Stimulated activated naive CD8-positive, alpha-beta T cell treated with anti-CD3 and anti-CD28 coated beads, Interleukin-15, Interleukin-2, amounts not matched to agents 100 U/mL and 50 U/mL, for 24 hours (primary cell): ENCODE measurements at regions not wholly inside any gene's neighbourhood (a gene's known extent, or its start where the extent isn't known, plus 50 kb on each side); places are given as distances from the start of the nearest gene placed in this dataset.
A peak's percentile ranks its signal among the peaks of the same experiment; 100 is the strongest.

Source experiments
- ATAC-seq: fragments of 150-1000 bp; cut with Tn5 transposase; one replicate; pipeline ENCODE4 v1.10.0; 2021
- DNase-seq: peaks from one replicate; pipeline ENCODE4 v3.0.0; 2021

DNA sequence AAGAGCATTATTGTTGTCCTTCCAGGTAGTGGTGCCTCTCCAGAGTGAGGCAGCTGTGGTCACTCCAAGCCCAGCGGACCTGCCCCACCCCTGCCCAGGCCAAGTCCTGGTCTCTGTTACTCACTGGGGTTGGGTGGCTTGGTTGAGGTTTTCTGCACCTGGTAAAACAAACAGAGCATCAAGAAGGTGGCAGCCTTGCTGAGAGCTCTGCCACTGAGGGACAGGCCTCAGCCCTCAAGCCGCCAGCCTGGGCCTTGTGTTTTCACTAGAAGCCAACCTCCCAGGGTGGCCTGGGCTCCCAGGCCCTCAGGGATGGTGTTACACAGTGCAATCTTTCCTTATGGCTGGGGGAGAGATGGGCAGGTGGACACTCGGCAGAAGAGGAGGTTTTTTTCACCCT, 182.7 kb downstream of the BCOR start:
- ATAC-seq (no peak), DNase-seq (no peak)

DNA sequence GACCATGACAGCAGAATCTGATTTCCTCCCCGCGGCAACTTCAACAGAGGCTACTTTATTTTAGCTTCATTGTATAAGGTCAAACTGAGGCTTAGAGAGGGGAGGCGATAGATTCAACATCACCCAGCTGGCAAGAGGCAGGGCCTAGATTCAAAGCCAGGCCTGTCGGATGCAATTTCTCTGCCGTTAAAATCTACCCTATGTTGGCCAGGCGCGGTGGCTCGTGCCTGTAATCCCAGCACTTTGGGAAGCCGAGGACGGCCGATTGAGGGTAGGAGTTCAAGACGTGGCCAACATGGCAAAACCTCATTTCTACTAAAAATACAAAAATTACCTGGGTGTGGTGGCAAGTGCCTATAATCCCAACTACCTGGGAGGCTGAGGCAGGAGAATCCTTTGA, 182.2 kb downstream of the BCOR start:
- no peak for DNase-seq
- no peak for ATAC-seq

DNA sequence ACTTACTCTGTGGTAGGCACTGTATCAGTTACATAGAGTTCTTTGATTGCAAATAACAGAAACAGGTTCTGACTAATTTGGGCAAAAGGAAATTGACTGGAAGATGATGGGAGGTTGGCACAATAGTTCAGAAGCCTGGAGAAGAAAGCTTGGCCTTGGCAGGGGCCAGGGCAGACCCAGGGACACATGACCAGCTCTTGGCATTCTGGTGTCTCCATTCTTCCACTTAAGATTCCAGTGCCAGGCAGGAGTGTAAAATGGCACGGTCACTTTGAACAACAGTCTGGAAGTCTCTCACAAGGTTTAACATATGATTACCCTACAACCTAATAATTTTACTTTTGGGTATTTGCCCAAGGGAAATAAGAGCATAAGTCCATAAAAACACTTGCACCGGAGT, 175.9 kb downstream of the BCOR start:
- ATAC-seq, result no peak
- DNase-seq, result no peak

DNA sequence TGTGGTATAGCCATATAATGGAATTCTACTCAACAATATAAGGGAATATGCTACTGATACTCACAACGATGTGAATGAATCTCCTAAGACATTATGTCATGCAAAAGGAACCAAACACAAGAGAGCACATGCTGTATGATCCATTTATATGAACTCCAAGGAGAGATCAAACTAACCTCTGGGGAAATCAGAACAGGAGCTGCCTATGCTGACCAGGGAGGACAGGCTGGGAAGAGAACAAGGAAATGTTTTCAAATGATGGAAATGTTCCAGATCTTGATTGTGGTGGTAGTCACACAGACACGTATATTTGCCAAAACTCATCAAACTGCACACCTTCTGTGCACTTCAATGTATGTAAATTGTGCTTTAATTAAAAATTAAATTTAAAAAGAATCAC, 175.3 kb downstream of the BCOR start:
- no peak for DNase-seq
- no peak for ATAC-seq

DNA sequence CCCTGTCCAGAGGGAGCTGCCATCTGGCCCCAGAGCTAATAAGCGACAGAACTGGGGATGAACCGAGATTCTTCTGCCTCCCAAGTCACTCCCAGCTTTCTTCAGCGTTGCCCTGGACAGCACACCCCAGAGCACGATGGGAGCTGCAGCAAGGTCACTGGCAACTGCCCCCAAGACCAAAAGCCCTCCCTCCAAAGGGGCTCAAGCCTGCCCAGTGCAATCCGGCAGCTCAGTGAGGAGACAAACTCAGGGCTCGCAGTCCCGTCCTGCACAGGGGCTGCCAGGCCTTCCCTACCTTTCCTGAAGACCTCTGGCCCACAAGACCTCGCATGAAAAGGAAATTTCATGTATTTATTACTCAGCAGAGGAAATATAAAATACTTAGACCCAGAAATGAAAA, 174.8 kb downstream of the BCOR start:
- DNase-seq, result no peak
- no peak for ATAC-seq

DNA sequence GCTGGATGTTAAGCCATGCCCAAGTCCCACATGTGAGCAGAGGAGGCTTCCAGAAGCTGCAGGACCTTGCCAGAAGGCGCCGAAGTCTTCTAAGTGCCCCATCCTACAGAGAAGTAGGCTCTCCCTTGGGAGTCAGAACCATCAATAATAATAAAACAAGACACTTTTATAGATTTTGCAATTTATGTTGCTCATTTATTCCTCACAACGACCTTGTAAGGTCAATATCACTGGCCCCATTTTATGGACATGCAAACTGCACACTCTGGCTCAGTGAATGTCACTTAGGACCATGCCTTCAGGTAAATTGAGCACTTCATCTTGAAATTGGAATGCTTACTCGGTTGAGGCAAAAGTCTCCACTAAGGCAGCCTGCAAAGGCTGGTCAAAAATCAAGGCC, 170.4 kb downstream of the BCOR start:
- no peak for ATAC-seq
- DNase-seq, result no peak

DNA sequence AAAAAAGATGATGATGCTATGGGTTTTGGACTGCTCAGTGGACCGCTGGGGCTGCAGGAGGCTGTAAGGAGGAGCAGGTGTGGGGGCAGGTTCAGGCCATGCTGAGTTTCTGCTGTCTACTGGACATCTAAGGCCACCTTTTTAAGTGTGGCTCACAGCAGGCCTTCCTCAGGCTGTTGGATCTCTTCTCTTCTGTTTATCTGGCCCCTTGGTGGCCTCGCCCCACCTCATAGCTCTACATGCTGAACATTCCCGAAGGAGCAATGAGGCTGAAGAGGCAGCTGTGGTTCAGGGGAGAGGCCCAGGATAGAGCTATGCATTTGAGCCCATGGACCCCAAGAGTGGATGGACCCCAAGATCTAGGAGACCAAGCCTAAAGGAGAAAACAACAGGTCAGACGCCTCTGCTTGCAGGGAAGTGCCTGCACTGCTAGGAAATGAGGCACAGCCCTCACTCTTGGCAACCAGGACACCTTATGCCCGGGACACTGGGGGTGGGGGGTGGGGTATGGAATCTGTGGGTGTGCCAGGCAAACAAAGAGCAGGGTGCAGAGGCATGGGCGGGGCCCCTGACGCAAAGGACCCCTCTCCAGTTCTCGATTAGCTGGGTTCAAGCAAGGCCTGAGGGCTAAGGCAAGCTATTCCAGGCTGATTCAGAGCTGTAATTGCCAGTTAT, 168.9 kb downstream of the BCOR start:
- no peak for DNase-seq

DNA sequence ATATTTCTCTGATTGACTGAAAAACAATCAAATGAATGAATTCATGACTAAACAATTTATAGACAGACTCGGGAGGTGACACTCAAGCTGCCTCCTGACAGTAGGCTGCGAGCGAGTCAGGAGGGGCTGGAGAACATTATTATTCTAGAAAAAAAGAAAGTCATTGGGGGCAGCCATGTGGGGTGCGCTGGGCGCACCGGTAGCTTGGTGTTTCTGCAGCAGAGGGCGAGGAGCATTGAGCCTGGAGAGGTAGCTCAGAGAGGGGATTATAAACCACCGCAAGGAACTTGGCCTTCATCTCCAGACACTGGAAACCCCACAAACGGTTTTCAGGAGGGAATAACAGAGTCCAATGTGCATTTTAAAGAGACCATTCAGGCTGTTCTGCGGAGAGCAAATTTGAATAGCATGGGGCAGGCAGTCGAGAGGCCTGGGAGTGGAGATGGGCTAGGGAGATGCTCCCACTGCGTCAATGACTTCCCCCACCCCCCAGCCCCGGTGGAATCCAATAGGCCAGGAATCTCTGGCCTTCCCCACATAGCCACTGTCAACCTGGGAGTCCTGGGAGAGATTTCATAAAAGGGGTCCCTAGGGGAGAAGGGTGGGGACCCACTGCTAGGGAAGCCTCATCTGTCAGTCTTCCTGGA, 168.3 kb downstream of the BCOR start:
- ATAC-seq (no peak), DNase-seq (no peak)

More for the DNA sequence above, 168.9 kb downstream of the BCOR start:
- ATAC-seq, result no peak

DNA sequence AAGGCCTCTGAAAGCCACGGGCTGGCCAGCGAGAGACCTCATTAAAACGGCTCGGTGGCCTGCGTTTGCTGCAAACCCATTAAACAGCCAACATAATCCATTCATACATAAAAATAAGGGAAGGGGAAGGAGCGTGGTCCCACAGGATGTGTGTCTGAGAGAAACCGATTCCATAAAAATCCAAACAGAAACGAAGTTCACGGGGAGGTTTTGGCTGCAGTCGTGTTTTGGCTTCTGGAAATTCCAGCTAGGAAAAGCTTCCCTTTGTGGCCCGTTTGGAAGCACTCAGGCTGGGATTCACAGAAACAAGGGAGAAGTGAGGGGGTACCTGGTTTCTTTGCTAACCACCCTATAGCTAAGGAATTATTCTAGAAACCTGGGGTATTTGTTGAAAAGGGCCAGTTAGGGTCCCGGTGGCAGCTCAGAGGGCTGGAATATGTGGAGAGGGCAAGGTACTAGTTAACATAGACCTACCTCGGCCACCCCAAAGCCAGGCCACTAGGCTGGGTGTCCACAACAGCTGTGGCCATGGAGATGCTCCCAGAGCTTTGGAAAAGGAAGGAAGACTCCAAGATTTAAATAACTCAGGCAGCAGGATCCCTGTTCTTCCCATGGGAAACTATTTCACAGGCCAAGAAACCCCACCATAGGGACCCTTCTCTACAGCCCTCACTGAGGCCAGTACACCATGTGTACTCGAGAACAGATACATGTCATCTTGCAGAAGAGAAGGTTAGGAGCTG, 166.8 kb downstream of the BCOR start:
- DNase-seq, result no peak
- ATAC-seq, result no peak

DNA sequence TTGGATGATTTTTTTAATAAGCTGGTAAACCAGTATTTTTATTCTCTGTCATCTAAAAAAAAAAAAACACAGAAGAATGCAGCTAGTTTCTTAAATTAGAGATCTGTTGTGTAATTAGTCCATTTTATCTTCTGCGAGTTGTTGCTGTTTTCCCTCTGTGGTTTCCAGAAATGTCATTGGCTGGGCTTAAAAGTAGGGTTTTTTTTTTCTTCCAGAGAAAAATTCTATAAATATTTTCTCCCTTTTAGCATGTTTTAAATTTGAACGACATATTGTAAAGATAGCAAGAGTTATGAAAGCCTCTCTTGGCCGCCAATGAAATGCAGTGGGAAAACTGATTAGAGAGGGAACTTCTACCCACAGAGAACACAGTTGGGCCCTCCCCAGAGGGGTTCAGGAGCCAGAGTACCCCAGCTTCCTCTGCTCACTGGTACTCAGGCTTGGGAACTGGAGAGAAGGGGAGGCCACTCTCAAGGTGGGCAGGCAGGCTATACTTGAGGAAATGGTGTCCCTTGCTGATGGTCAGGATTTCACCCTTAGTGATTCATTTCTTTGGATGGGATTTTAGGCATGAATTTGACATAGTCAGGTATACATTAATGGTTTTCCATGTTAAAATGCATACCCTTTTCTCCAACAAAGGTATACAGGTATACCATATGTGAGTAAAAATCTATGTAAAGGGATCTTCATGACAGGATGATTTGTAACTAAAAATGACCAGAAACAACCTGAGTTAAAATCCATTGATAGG, 166.1 kb downstream of the BCOR start:
- DNase-seq, result no peak

DNA sequence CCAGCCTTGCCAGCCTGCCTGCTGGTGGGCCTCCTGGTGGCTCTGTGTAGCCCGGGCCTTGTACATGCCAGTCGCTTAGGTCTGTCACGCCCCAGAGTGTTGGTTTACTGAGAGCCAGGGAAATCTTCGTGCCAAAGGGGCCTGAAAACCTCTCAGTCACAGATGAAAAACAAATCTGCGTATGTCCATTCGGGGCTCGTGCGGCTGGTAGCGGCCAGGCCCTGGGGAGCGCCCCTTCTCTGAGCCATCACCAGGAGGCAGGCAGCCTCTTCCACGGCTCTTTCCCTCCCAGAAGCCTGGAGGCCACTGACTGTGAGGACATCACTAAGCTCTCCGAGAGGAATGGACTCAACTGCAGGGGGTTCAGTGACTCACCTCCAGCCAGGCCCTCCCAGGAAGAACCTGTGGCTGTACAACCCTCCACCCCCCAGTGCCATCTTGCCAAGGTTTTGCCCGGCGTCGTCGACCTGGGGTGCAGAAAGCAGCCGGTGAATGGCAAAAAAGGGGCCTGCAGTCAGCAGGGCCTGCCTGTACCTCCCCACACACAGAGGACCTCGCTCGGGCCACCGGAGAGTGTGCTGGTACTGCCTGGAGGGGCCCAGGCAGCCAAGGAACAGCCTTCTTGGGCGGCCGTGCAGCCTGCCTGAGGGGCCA, 162.2 kb downstream of the BCOR start:
- no peak for ATAC-seq

More for the DNA sequence above, 166.1 kb downstream of the BCOR start:
- ATAC-seq, result no peak

DNA sequence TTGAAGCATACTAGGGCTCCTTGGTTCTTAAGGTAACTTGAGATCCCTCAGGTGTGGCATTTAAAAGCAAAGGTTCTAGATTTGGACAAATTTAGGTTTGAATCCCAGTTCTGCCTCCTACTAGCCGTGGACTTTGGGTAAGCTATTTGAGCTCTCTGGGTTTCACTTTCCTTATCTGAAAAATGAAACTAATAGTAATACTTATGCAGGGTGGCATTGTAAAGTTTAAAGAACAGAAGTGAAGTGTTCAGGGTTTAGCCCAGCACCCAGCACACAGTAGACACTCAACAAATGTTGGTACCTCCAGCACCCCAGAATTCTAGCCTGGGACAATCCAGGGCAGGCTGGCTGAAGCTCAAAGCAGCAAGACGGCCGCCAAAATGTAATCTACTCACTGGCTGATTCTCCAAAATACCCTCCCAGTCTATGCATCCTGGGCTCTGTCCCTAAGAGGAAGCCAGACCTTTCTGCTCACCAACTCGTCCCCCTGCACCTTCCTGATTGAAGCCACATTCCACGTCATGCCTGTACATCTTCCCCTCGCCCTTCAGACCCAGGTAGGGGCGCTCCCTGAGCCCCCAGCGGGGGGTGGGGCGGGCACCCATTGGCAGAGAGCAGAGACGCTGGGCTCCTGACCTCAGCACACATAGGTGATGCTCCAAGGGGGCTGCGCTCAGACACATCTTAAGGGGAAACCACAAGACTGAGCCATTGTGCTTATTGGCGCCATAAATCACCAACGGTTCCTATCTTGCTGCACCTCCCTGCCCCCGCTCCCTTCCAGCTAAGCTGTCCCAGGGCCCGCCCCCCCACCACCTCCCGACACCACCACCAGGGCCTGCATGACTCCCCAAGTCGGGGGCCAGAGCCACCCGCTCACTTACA, 160.6 kb downstream of the BCOR start:
- ATAC-seq (peak; percentile 65), DNase-seq (peak; percentile 21)

More for the DNA sequence above, 162.2 kb downstream of the BCOR start:
- no peak for DNase-seq

DNA sequence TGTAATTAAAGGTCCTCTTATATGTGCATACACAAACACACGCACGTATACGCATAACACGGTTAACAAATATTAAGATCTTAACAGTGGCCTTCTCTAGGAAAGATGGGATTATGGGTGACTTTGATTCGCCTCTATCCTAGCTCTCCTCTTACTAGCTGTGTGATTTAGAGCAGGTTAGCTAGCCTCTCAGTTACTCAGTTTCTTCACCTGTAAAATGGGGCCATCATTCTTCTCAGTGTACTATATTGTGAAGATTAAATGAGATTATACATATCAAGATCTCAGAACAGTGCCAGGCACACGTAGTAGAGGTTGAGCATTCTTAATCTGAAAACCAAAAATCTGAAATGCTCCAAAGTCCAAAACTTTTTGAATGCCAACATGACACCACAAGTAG, 159.3 kb downstream of the BCOR start:
- ATAC-seq (no peak), DNase-seq (no peak)

DNA sequence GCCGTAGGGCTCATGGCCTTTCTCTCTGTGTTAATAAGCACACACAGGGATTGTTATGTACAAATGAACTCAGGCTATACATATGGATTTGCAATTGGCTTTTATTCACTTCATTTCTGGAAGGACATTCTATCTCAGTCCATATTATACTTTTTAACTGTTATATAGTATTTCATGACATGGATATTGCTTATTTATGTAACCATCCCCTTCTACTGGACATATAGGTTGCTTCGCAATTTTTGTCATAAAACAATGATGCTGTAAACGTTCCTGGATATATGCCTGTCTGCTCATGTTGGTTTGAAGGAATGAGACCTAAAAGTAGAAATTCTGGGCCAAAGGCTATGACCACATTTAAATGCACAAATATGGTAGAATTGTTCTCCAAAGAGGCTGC, 158.1 kb downstream of the BCOR start:
- no peak for DNase-seq
- ATAC-seq, result no peak

DNA sequence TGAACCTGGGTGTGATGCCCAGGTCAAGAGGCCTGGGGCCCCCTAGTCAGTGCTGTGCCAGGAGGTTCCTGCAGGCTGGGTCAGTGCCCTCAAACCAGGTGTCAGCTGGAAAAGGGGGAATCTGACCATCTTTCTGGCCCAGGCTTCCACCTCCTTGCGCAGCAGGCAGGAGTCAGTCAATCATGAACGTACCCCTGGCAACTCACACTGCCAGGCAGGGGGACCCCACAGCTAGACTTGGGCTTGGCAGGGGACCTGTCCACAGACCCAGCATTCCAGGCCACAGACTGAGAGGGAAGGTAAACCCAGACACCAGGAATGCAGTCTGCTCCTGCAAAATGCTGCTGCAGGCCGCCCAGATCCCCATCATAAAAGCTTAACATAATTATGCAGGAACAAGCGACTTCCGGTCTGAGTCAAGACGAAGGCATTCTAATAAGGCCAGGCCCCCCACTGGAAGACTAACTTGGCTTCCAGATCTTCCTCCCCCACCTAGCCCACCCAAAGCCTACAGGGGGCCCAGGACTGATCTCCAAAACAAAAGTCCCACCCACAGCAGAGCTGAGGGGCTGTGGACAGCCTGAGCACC, 156.3 kb downstream of the BCOR start:
- no peak for DNase-seq

DNA sequence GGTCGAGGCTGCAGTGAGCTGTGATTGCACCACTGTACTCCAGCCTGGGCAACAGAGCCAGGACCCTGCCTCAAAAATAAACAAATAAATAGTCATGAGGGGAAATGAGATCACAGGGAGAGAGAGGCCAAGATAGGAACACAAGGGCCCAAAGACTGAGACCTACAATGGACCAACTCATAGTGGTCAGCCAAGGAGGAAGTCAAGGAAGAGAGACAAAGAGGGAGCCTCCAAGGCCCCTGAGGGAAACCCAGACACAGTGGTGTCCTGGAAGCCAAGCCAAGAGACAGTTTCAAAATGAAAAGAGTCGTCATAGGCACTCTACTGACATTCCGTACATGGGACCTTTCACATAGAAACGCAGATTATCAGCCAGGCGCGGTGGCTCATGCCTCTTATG, 153.3 kb downstream of the BCOR start:
- DNase-seq (no peak), ATAC-seq (no peak)

More for the DNA sequence above, 156.3 kb downstream of the BCOR start:
- ATAC-seq, result no peak

DNA sequence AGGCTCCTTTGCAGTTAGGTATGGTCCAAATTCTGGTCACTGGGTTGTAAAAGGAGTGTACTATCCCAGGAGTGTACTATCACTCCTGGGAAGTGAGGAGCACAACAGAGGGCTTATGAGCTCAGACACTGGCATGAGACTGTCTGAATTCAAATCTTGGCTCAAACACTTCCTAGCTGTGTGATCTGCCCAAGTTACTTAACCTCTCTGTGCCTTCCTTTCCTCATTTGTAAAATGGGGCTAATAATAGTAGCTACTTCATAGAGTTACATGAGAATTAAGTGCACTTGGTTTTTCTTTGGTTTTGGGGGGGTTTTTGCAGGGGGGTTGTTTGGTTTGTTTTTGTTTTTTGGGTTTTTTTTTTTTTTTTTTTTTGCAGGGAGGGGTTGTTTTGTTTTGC, 152.0 kb downstream of the BCOR start:
- no peak for DNase-seq
- no peak for ATAC-seq

DNA sequence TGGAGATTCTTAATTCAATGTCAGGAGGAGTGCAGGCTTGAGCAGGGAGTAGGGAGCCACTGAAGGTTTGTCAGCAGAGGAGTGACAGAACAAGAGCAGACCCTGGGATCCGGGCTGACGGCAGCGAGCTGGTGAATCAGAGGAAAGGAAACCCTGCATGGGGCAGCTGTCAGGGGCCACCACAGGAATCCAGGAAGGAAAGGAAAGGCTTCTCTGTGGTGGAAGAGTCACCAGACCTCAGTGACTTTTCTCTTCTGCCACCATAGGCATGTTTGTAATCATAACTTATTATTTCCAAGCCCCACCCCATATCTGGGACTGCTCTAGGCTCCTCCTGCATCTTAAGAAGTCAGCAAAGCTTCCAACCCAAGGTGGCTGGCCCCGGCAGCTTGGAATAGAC, 150.9 kb downstream of the BCOR start:
- ATAC-seq (no peak), DNase-seq (no peak)

DNA sequence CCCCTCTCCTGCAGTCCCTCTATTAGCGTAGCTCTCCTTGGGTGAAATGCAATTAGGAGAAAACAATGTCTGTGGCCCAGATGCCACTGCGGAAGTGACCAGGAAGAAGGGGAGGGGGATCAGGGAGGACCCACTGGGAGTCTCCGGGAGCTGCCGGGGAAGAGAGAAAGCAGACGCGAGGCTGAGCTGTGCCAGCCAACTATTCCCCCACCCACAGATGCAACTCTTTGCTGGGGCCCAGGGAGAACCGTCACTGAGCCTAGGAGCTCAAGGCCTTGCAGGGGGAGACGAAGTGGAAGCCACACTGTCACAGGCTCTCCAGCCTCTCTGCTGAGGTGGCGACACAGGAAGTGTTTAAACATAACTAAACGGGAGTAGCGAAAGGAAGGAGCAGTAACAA, 149.2 kb downstream of the BCOR start:
- no peak for ATAC-seq

DNA sequence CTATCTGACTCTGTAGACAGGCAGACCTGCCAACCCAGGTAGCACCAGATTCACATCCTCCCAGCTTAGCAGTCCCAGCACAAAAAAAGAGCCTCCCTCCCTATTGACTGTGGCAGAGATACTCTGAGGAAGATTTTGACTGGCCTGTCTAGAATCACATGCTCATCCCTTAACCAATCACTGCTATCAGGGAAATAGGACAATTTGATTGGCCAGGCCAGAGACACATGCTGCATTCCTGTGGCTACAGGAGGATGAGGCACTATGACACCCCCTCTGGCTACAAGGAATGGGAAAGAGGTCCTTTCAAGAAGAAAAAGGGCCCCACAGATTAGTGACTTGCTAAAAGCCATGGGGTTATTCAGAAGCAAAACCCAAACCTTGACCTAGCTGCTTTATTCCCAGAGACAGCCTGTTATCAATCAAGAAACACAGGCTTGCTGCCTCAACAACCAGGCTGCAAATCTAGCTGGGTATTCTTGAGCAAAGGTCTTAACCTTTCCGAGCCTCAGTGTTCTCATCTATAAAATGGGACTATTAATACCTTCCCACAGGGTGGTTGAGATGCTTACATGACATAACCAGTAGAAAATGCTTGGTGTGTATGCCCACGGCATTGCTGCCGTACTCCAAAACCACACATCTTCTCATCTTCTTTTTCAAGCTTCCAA, 147.6 kb downstream of the BCOR start:
- DNase-seq (no peak), ATAC-seq (no peak)

More for the DNA sequence above, 149.2 kb downstream of the BCOR start:
- no peak for DNase-seq
